Tongue (tissue), 1 donor: ENCODE measurements at regions not wholly inside any gene's neighbourhood (a gene's known extent, or its start where the extent isn't known, plus 50 kb on each side); places are given as distances from the start of the nearest gene placed in this dataset.

Experiments used
- DNase-seq: peaks from one replicate; pipeline ENCODE4 v3.0.0-alpha.2; 2015

- no peak for DNase-seq
These were observed 195.8 kb downstream of the SALL1 start for GRCh38 chr16:50955311-50955710.

- DNase-seq, result no peak
These were observed 196.6 kb downstream of the SALL1 start for GRCh38 chr16:50954469-50954868.

- no peak for DNase-seq
These were observed 197.8 kb downstream of the SALL1 start for GRCh38 chr16:50953290-50953689.

- DNase-seq, result no peak
These were observed 200.1 kb downstream of the SALL1 start for GRCh38 chr16:50950955-50951354.

GRCh38 chr16:50948268-50948930 lies 202.7 kb downstream of the SALL1 start:
- DNase-seq, result no peak

GRCh38 chr16:50947826-50948225 lies 203.2 kb downstream of the SALL1 start:
- no peak for DNase-seq

GRCh38 chr16:50946606-50947005 lies 204.5 kb downstream of the SALL1 start:
- DNase-seq, result no peak

GRCh38 chr16:50946098-50946497 lies 204.2 kb downstream of the CYLD start:
- DNase-seq, result no peak

- DNase-seq, result no peak
These were observed 203.3 kb downstream of the CYLD start for GRCh38 chr16:50945171-50945570.

GRCh38 chr16:50944436-50944835 lies 202.6 kb downstream of the CYLD start:
- no peak for DNase-seq

GRCh38 chr16:50944033-50944432 lies 202.1 kb downstream of the CYLD start:
- no peak for DNase-seq

GRCh38 chr16:50942143-50942542 lies 200.3 kb downstream of the CYLD start:
- DNase-seq, result no peak

GRCh38 chr16:50941681-50942080 lies 199.8 kb downstream of the CYLD start:
- DNase-seq, result no peak

GRCh38 chr16:50940275-50940854 lies 198.5 kb downstream of the CYLD start:
- DNase-seq, result no peak

- no peak for DNase-seq
These were observed 197.5 kb downstream of the CYLD start for GRCh38 chr16:50939356-50939755.

GRCh38 chr16:50938932-50939331 lies 197.0 kb downstream of the CYLD start:
- no peak for DNase-seq

GRCh38 chr16:50933262-50933661 lies 191.4 kb downstream of the CYLD start:
- DNase-seq, result no peak

GRCh38 chr16:50932348-50932935 lies 190.6 kb downstream of the CYLD start:
- no peak for DNase-seq

- DNase-seq, result no peak
These were observed 186.2 kb downstream of the CYLD start for GRCh38 chr16:50928065-50928464.

- no peak for DNase-seq
These were observed 184.0 kb downstream of the CYLD start for GRCh38 chr16:50925758-50926357.

- no peak for DNase-seq
These were observed 183.1 kb downstream of the CYLD start for GRCh38 chr16:50924759-50925545.

GRCh38 chr16:50917950-50918703 lies 176.2 kb downstream of the CYLD start:
- peak; percentile 11 for DNase-seq
